A549 (cell line): ENCODE measurements at regions not wholly inside any gene's neighbourhood (a gene's known extent, or its start where the extent isn't known, plus 50 kb on each side); places are given as distances from the start of the nearest gene placed in this dataset.

Experiments
- CEBPB ChIP-seq, 2 experiments: fragments of >200 bp in 1 of 2; sonication (Bioruptor Twin) in 1 of 2; formaldehyde crosslinking in 1 of 2; IDR thresholded peaks; 2 replicates each; pipeline ENCODE4 v1.6.1; 2012 to 2016
- CHD2 ChIP-seq: fragments of 150-350 bp; IDR thresholded peaks from 2 replicates; pipeline ENCODE4 v1.6.1; 2014; ENCODE audit warnings: low read length; ENCODE audit not compliant: partially characterized antibody
- CHD4 ChIP-seq: fragments of 200-600 bp; sonication (generic); IDR thresholded peaks from 2 replicates; pipeline ENCODE4 v1.6.1; 2016; ENCODE audit warnings: antibody characterized with exemption, mild to moderate bottlenecking, borderline replicate concordance
- CTCF ChIP-seq: fragments of >200 bp; sonication (Bioruptor Twin); formaldehyde crosslinking; IDR thresholded peaks from 3 replicates; pipeline ENCODE4 v1.5.1; 2016
- E2F6 ChIP-seq: IDR thresholded peaks from 2 replicates; pipeline ENCODE4 v1.6.1; 2012; ENCODE audit warnings: low read depth, borderline replicate concordance
- EP300 ChIP-seq, 2 experiments: fragments of >200 bp; sonication (Bioruptor Twin); formaldehyde crosslinking; IDR thresholded peaks; 2 replicates in 1 of 2; 3 replicates in 1 of 2; pipeline ENCODE4 v1.6.1; 2016 to 2017
- GATA3 ChIP-seq: IDR thresholded peaks from 2 replicates; pipeline ENCODE4 v1.6.1; 2012; ENCODE audit warnings: borderline replicate concordance
- HOXA7 ChIP-seq: fragments of 250-450 bp; sonication (Bioruptor Pico); IDR thresholded peaks from 2 replicates; pipeline ENCODE4 v1.5.0; 2020; ENCODE audit warnings: mild to moderate bottlenecking, moderate library complexity
- JUN ChIP-seq, 2 experiments: fragments of >200 bp; sonication (Bioruptor Twin); formaldehyde crosslinking; IDR thresholded peaks; 2 replicates in 1 of 2; 3 replicates in 1 of 2; pipeline ENCODE4 v1.6.1; 2016 to 2017
- KDM5A ChIP-seq: fragments of 200-600 bp; sonication (generic); IDR thresholded peaks from 2 replicates; pipeline ENCODE4 v1.6.1; 2016; ENCODE audit warnings: antibody characterized with exemption, mild to moderate bottlenecking
- POLR2A ChIP-seq: IDR thresholded peaks from 2 replicates; pipeline ENCODE4 v1.6.1; 2012; ENCODE audit warnings: mild to moderate bottlenecking, low read length
- RAD21 ChIP-seq, 2 experiments: fragments of >200 bp in 1 of 2; sonication (Bioruptor Twin) in 1 of 2; formaldehyde crosslinking in 1 of 2; IDR thresholded peaks in 1 of 2; conservative IDR thresholded peaks in 1 of 2; 2 replicates in 1 of 2; 3 replicates in 1 of 2; pipeline ENCODE4 v1.6.1; 2012 to 2018; ENCODE audit warnings: inconsistent platforms in 1 of 2
- REST ChIP-seq: fragments of 200-600 bp; sonication (generic); IDR thresholded peaks from 2 replicates; pipeline ENCODE4 v1.6.1; 2016; ENCODE audit warnings: antibody characterized with exemption, mild to moderate bottlenecking, moderate library complexity
- TP53 ChIP-seq: fragments of 250-450 bp; sonication (Bioruptor Pico); IDR thresholded peaks from 2 replicates; pipeline ENCODE4 v1.5.0; 2021; ENCODE audit warnings: mild to moderate bottlenecking, moderate library complexity

- TF ChIP-seq TP53 (CRISPR knock-in tag): no peak
- no peak for TF ChIP-seq POLR2A
- TF ChIP-seq CTCF: no peak
- TF ChIP-seq REST: no peak
- no peak for TF ChIP-seq CHD2
- no peak for TF ChIP-seq EP300 (IDR thresholded peaks at IDR 0.05)
- no peak for TF ChIP-seq KDM5A
- no peak for TF ChIP-seq CHD4
- no peak for TF ChIP-seq CEBPB (IDR thresholded peaks at IDR 0.05)
- no peak for TF ChIP-seq GATA3
- no peak for TF ChIP-seq JUN (IDR thresholded peaks at IDR 0.05)
- no peak for TF ChIP-seq HOXA7 (CRISPR knock-in tag)
- no peak for TF ChIP-seq RAD21 (conservative IDR thresholded peaks at IDR 0.05 in 1 of 2, IDR thresholded peaks at IDR 0.05 in 1 of 2)
- no peak for TF ChIP-seq E2F6
Measured at GRCh38 chr12:71019282-71019831, 98.8 kb upstream of the PTPRR start.
